Endothelial cell of umbilical vein (primary cell): ENCODE measurements at regions not wholly inside any gene's neighbourhood (a gene's known extent, or its start where the extent isn't known, plus 50 kb on each side); places are given as distances from the start of the nearest gene placed in this dataset.
A peak's percentile ranks its signal among the peaks of the same experiment; 100 is the strongest.

Experiments used
- BruUV-seq: library from RNA; stranded (reverse); fragments of 400-500 nt; replicated peaks from 2 replicates; lab custom pipeline; 2021; lab: Mats Ljungman, UMichigan
- CTCF ChIA-PET: fragments of 300-600, 350-600 bp; sonication (Branson Sonifier 250); formaldehyde crosslinking; loops from one replicate; lab custom pipeline; 2021; ENCODE audit warnings: antibody characterized with exemption, inconsistent platforms; lab: Charles Lee
- POLR2A ChIA-PET: fragments of 300-600, 350-600 bp; sonication (Branson Sonifier 250); formaldehyde crosslinking; loops from one replicate; lab custom pipeline; 2021; ENCODE audit warnings: antibody characterized with exemption, inconsistent platforms; lab: Charles Lee
- DNase-seq: peaks from one replicate; pipeline ENCODE4 v3.0.0-alpha.2; 2011; ENCODE audit warnings: low read depth, low spot score
- FAIRE-seq: peaks from 2 replicates; lab custom pipeline; 2011; peaks lifted over from hg19 to GRCh38; lab: Jason Lieb, UNC
- H2AFZ ChIP-seq: 2 replicates; pipeline ENCODE4 v1.6.0; 2012; ENCODE audit warnings: low read depth, low read length, control low read depth, inconsistent platforms
- H3K27ac ChIP-seq: 2 replicates; pipeline ENCODE4 v1.5.1; 2011; ENCODE audit warnings: low read depth, mild to moderate bottlenecking, control low read depth, low read length, moderate library complexity; ENCODE audit not compliant: insufficient read depth
- H3K27me3 ChIP-seq, 2 experiments: 2 replicates each; pipeline versions ENCODE4 v1.6.0 to v1.6.1; 2011; ENCODE audit warnings: low read length in 2 of 2, mixed read lengths in 1 of 2; ENCODE audit not compliant: control insufficient read depth in 2 of 2, insufficient read depth in 2 of 2
- H3K36me3 ChIP-seq, 2 experiments: 2 replicates in 1 of 2; 3 replicates in 1 of 2; pipeline ENCODE4 v1.5.1; 2011; ENCODE audit warnings: low read length in 2 of 2, mild to moderate bottlenecking in 1 of 2, moderate library complexity in 1 of 2; ENCODE audit not compliant: control insufficient read depth in 2 of 2, insufficient read depth in 2 of 2; ENCODE audit errors: extremely low read depth in 1 of 2
- H3K4me1 ChIP-seq: 3 replicates; pipeline ENCODE4 v1.5.1; 2011; ENCODE audit warnings: mild to moderate bottlenecking, low read length; ENCODE audit not compliant: control insufficient read depth, insufficient read depth; ENCODE audit errors: extremely low read depth
- H3K4me2 ChIP-seq: 2 replicates; pipeline ENCODE4 v1.6.1; 2011; ENCODE audit warnings: low read length, control low read depth, mixed read lengths; ENCODE audit not compliant: insufficient read depth
- H3K4me3 ChIP-seq, 3 experiments: fragments of 200-600 bp in 1 of 3; sonication (generic), shearing (Covaris generic) in 1 of 3; replicated peaks in 1 of 3; 2 replicates each; pipeline ENCODE4 v1.5.1; 2011 to 2016; ENCODE audit warnings: control low read depth in 3 of 3, low read length in 3 of 3, mild to moderate bottlenecking in 2 of 3, inconsistent platforms in 1 of 3, low read depth in 1 of 3, moderate library complexity in 1 of 3; ENCODE audit not compliant: insufficient read depth in 1 of 3
- H3K79me2 ChIP-seq: 2 replicates; pipeline ENCODE4 v1.6.0; 2012; ENCODE audit warnings: low read length, inconsistent platforms; ENCODE audit not compliant: control insufficient read depth, insufficient read depth
- H3K9ac ChIP-seq: replicated peaks from 2 replicates; pipeline ENCODE3; 2011; ENCODE audit warnings: low read length, control low read depth; ENCODE audit not compliant: insufficient read depth; ENCODE audit errors: extremely low read depth
- H3K9me1 ChIP-seq: replicated peaks from 3 replicates; pipeline ENCODE4 v1.6.0; 2011; ENCODE audit warnings: mild to moderate bottlenecking, low read length; ENCODE audit not compliant: control insufficient read depth, insufficient read depth; ENCODE audit errors: extremely low read depth
- H3K9me3 ChIP-seq: replicated peaks from 2 replicates; pipeline ENCODE4 v1.5.1; 2012; ENCODE audit warnings: low read length, inconsistent platforms; ENCODE audit not compliant: control insufficient read depth, insufficient read depth
- H4K20me1 ChIP-seq: replicated peaks from 2 replicates; pipeline ENCODE3; 2011; ENCODE audit warnings: mild to moderate bottlenecking, low read length; ENCODE audit not compliant: control insufficient read depth, insufficient read depth; ENCODE audit errors: extremely low read depth
- EZH2 ChIP-seq: IDR thresholded peaks from 2 replicates; pipeline ENCODE4 v1.6.1; 2012; ENCODE audit warnings: borderline replicate concordance, low read depth, mild to moderate bottlenecking, moderate library complexity, low read length, inconsistent platforms; ENCODE audit not compliant: severe bottlenecking
- FOS ChIP-seq: IDR thresholded peaks from 2 replicates; pipeline ENCODE4 v1.6.1; 2011; ENCODE audit warnings: mild to moderate bottlenecking, low read length, moderate library complexity, borderline replicate concordance; ENCODE audit not compliant: insufficient read depth
- GATA2 ChIP-seq: IDR thresholded peaks from 2 replicates; pipeline ENCODE4 v1.7.0; 2011; ENCODE audit warnings: low read depth, mild to moderate bottlenecking, moderate library complexity, mixed read lengths, low read length; ENCODE audit not compliant: insufficient read length, insufficient read depth
- POLR2A ChIP-seq: IDR thresholded peaks from 2 replicates; pipeline ENCODE4 v1.6.1; 2012; ENCODE audit warnings: low read depth, mild to moderate bottlenecking, control low read depth, low read length
- POLR2AphosphoS5 ChIP-seq: IDR thresholded peaks from 2 replicates; pipeline ENCODE4 v1.6.1; 2012; ENCODE audit warnings: low read depth, mild to moderate bottlenecking, control low read depth, low read length, moderate library complexity; ENCODE audit not compliant: insufficient read depth
- dilution Hi-C: fragments of 300-500 bp; cut with MboI; formaldehyde crosslinking; loops from one replicate; pipeline ENCODE4 v1.15.0; 2019; ENCODE audit warnings: low sequenced_read_pairs; ENCODE audit not compliant: extremely low pct_ligation_motif_present
- intact Hi-C: fragments of 100-400 bp; cut with micrococcal nuclease; formaldehyde crosslinking; loops from one replicate; pipeline ENCODE4 v1.10.0; 2022
- TF ChIP-seq, protein P1 (sequence below), 2 donors: IDR thresholded peaks; 1 replicate in 1 of 2; 2 replicates in 1 of 2; pipeline ENCODE4 v1.5.1; 2011; ENCODE audit warnings: low read length in 2 of 2, mild to moderate bottlenecking in 2 of 2, moderate library complexity in 2 of 2, control low read depth in 1 of 2, inconsistent platforms in 1 of 2, low read depth in 1 of 2; ENCODE audit not compliant: insufficient read depth in 1 of 2; ENCODE audit errors: extremely low read depth in 1 of 2

- no peak for FAIRE-seq
- no peaks in the 10 kb centered on the region for H3K9me1 ChIP-seq
- TF ChIP-seq POLR2AphosphoS5 (no peak), GATA2 (no peak), FOS (no peak), EZH2 (no peak), POLR2A (no peak)
- TF ChIP-seq, protein P1, sequence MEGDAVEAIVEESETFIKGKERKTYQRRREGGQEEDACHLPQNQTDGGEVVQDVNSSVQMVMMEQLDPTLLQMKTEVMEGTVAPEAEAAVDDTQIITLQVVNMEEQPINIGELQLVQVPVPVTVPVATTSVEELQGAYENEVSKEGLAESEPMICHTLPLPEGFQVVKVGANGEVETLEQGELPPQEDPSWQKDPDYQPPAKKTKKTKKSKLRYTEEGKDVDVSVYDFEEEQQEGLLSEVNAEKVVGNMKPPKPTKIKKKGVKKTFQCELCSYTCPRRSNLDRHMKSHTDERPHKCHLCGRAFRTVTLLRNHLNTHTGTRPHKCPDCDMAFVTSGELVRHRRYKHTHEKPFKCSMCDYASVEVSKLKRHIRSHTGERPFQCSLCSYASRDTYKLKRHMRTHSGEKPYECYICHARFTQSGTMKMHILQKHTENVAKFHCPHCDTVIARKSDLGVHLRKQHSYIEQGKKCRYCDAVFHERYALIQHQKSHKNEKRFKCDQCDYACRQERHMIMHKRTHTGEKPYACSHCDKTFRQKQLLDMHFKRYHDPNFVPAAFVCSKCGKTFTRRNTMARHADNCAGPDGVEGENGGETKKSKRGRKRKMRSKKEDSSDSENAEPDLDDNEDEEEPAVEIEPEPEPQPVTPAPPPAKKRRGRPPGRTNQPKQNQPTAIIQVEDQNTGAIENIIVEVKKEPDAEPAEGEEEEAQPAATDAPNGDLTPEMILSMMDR (IDR thresholded peaks at IDR 0.05; ENCODE audit: extremely low read depth in 1 of 2, insufficient read depth in 1 of 2, low read depth in 1 of 2, low read length in 2 of 2): no peak
- H3K27ac ChIP-seq: peak overlapping the region; percentile 61
- intact Hi-C loops: no loop called here
- no TSS peak for BruUV-seq
- no peaks in the 10 kb centered on the region for H3K79me2 ChIP-seq
- no peak for DNase-seq
- H3K36me3 ChIP-seq: no peaks in the 10 kb centered on the region
- ChIA-PET CTCF (no interaction called here), POLR2A (no interaction called here)
- H3K27me3 ChIP-seq: no peaks in the 10 kb centered on the region
- no peak overlapping the region for H3K4me3 ChIP-seq
- H3K4me1 ChIP-seq: peaks cover 55% of the 10 kb centered on the region
- no peak overlapping the region for H3K9ac ChIP-seq
- no peaks in the 10 kb centered on the region for H3K9me3 ChIP-seq
- H3K4me2 ChIP-seq: no peak overlapping the region
- dilution Hi-C loops: no loop called here
- H2AFZ ChIP-seq: no peak overlapping the region
- H4K20me1 ChIP-seq: no peaks in the 10 kb centered on the region
Measured at GRCh38 chr6:11423072-11423471, 114.5 kb upstream of the TMEM170B start.
